ENCODE measurements at regions not wholly inside any gene's neighbourhood (a gene's known extent, or its start where the extent isn't known, plus 50 kb on each side); places are given as distances from the start of the nearest gene placed in this dataset.

GRCh38 chr18:73784853-73785252 lies 362.8 kb downstream of the FBXO15 start:
- DNase-seq, result no peak
- H3K36me3 ChIP-seq, result no peaks in the 10 kb centered on the region
- H3K27ac ChIP-seq, result no peak overlapping the region
- H3K27me3 ChIP-seq, result no peaks in the 10 kb centered on the region
- H3K4me3 ChIP-seq, result no peak overlapping the region
- H3K9me3 ChIP-seq (replicated peaks), result no peaks in the 10 kb centered on the region
- H3K4me1 ChIP-seq, result no peaks in the 10 kb centered on the region

DNA sequence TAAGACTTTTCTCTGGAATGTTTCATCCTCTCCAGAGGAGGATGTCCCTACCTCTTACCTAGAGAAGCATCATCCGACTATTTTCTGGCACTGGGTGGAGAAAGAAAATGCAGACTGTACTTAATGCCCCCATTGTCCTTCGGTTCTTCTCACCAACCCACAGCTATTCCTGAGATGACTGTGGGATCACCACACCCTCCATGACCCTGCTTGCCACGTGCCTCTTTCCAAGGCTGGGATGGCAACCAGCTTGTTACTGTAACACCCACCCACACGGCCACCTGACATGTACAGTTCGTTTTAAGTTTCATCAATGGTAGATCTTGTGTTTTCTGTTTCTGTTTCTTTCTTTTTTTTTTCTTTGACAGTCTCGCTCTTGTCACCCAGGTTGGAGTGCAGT lies 365.2 kb downstream of the FBXO15 start:
- no peaks in the 10 kb centered on the region for H3K27me3 ChIP-seq
- H3K9me3 ChIP-seq (replicated peaks), result no peaks in the 10 kb centered on the region
- H3K4me1 ChIP-seq, result no peaks in the 10 kb centered on the region
- H3K4me3 ChIP-seq, result no peak overlapping the region
- H3K36me3 ChIP-seq, result no peaks in the 10 kb centered on the region
- no peak for DNase-seq
- no peak overlapping the region for H3K27ac ChIP-seq

- Histone ChIP-seq H3K4me3 (no peak overlapping the region), H3K4me1 (no peaks in the 10 kb centered on the region), H3K27ac (no peak overlapping the region), H3K36me3 (no peaks in the 10 kb centered on the region), H3K9me3 (replicated peaks) (no peaks in the 10 kb centered on the region), H3K27me3 (no peaks in the 10 kb centered on the region)
- no peak for DNase-seq
Measured at GRCh38 chr18:73780218-73780617, 367.4 kb downstream of the FBXO15 start.

- Histone ChIP-seq H3K4me3 (no peak overlapping the region), H3K27me3 (no peaks in the 10 kb centered on the region), H3K27ac (no peak overlapping the region), H3K36me3 (no peaks in the 10 kb centered on the region), H3K4me1 (no peaks in the 10 kb centered on the region), H3K9me3 (replicated peaks) (no peaks in the 10 kb centered on the region)
- DNase-seq, result no peak
Measured at GRCh38 chr18:73778032-73778359, 369.6 kb downstream of the FBXO15 start.

GRCh38 chr18:73777356-73778031 lies 370.1 kb downstream of the FBXO15 start:
- Histone ChIP-seq H3K27ac (no peak overlapping the region), H3K36me3 (no peaks in the 10 kb centered on the region), H3K27me3 (no peaks in the 10 kb centered on the region), H3K4me3 (no peak overlapping the region), H3K9me3 (replicated peaks) (no peaks in the 10 kb centered on the region), H3K4me1 (no peaks in the 10 kb centered on the region)
- no peak for DNase-seq

GRCh38 chr18:73774811-73775509 lies 372.7 kb downstream of the FBXO15 start:
- Histone ChIP-seq H3K36me3 (no peaks in the 10 kb centered on the region), H3K27me3 (no peaks in the 10 kb centered on the region), H3K4me3 (no peak overlapping the region), H3K27ac (no peak overlapping the region), H3K4me1 (no peaks in the 10 kb centered on the region), H3K9me3 (replicated peaks) (no peaks in the 10 kb centered on the region)
- DNase-seq, result peak; percentile 46 to 62

DNA sequence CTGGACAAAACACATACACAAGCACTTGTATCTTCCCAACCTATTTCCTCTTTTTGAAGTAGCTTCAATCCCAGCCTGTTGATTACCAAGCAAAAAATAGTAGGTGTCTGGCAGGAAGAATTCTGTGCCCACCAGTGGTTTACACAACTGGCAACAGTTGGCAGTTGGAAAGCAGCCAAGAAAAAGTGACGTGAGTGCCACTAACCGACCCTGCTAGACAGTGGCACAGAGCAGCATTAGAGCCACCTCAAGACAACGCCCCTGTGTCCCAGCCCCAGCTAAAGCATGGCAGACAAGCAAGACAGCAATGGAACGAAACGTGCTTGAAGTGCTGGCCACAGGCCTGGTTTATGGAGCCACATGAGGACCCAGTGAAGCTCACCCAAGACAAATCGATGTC lies 379.6 kb downstream of the FBXO15 start:
- Histone ChIP-seq H3K27ac (no peak overlapping the region), H3K4me1 (no peaks in the 10 kb centered on the region), H3K4me3 (no peak overlapping the region), H3K9me3 (replicated peaks) (no peaks in the 10 kb centered on the region), H3K36me3 (no peaks in the 10 kb centered on the region), H3K27me3 (no peaks in the 10 kb centered on the region)
- DNase-seq, result no peak

GRCh38 chr18:73766910-73767515 lies 380.6 kb downstream of the FBXO15 start:
- H3K4me3 ChIP-seq, result no peak overlapping the region
- H3K36me3 ChIP-seq, result no peaks in the 10 kb centered on the region
- no peaks in the 10 kb centered on the region for H3K4me1 ChIP-seq
- no peak for DNase-seq
- no peak overlapping the region for H3K27ac ChIP-seq
- no peaks in the 10 kb centered on the region for H3K9me3 ChIP-seq (replicated peaks)
- no peaks in the 10 kb centered on the region for H3K27me3 ChIP-seq

- Histone ChIP-seq H3K4me1 (no peaks in the 10 kb centered on the region), H3K27ac (no peak overlapping the region), H3K27me3 (no peaks in the 10 kb centered on the region), H3K36me3 (no peaks in the 10 kb centered on the region), H3K4me3 (no peak overlapping the region), H3K9me3 (replicated peaks) (no peaks in the 10 kb centered on the region)
- no peak for DNase-seq
Measured at GRCh38 chr18:73758446-73758845, 389.2 kb downstream of the FBXO15 start.

- Histone ChIP-seq H3K9me3 (replicated peaks) (no peaks in the 10 kb centered on the region), H3K27me3 (no peaks in the 10 kb centered on the region), H3K4me3 (no peak overlapping the region), H3K4me1 (no peaks in the 10 kb centered on the region), H3K36me3 (no peaks in the 10 kb centered on the region), H3K27ac (no peak overlapping the region)
- no peak for DNase-seq
Measured at GRCh38 chr18:73756256-73757091, 391.2 kb downstream of the FBXO15 start.

DNA sequence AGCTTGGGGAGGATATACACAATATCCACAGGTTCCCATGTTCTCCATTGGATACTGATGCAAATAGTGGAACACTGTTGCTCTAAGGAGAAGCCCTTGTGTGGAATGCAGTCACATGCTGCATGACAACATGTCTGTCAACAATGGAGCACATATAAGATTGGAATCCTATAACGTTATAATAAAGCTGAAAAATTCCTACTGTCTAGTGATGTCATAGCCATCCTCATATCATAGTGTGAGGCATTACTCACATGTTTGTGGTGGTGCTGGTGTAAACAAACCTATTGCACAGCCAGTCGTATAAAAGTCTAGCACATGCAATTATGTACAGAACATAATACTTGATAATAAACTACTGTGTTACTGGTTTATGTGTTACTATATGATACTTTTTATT lies 394.7 kb downstream of the FBXO15 start:
- no peak overlapping the region for H3K4me3 ChIP-seq
- DNase-seq, result no peak
- no peaks in the 10 kb centered on the region for H3K4me1 ChIP-seq
- no peak overlapping the region for H3K27ac ChIP-seq
- H3K9me3 ChIP-seq (replicated peaks), result no peaks in the 10 kb centered on the region
- no peaks in the 10 kb centered on the region for H3K36me3 ChIP-seq
- no peaks in the 10 kb centered on the region for H3K27me3 ChIP-seq

DNA sequence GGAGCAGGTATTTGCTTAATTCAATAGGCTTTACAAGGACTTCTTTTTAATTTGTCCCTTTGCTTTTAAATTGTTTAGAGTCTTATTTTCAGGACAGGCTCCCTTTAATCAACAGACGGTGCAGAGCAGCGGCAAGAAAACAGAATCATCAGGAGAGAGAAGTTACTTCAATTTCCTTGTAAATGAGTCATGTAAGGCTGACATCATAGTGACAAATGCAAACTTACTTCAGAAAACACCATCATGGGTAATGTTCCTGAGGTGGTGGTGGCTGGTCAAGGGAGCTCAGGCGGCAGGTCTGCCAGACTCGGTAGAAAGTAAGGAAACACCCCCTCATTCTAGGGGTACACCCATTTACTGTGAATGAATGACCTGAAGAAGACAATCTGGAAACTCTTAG lies 395.1 kb downstream of the FBXO15 start:
- H3K4me1 ChIP-seq, result no peaks in the 10 kb centered on the region
- H3K27ac ChIP-seq, result no peak overlapping the region
- no peak for DNase-seq

DNA sequence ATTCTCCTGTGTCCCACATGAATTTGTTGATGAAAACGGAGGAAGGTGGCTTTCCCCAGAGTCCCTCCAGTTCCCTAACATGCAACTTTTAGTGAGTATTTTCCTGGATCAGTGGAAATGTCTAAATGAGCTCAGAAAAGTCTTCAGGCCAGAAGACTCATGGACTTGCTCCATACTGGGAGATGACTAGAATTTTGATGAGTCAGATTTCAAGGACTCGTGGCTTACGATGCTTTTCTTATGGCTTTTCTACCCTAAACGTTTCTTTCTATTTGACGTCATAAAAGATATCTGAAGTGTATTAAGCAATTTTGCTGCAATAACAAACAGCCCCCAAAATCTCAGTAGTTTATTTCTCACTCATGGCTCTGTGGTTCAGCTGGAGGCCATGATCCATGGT lies 397.6 kb downstream of the FBXO15 start:
- Histone ChIP-seq H3K27ac (no peak overlapping the region), H3K36me3 (no peaks in the 10 kb centered on the region), H3K9me3 (replicated peaks) (no peaks in the 10 kb centered on the region), H3K27me3 (no peaks in the 10 kb centered on the region), H3K4me1 (no peaks in the 10 kb centered on the region), H3K4me3 (no peak overlapping the region)
- DNase-seq, result no peak

More for the DNA sequence above, 395.1 kb downstream of the FBXO15 start:
- H3K27me3 ChIP-seq, result no peaks in the 10 kb centered on the region
- no peak overlapping the region for H3K4me3 ChIP-seq
- H3K9me3 ChIP-seq (replicated peaks), result no peaks in the 10 kb centered on the region
- H3K36me3 ChIP-seq, result no peaks in the 10 kb centered on the region

DNA sequence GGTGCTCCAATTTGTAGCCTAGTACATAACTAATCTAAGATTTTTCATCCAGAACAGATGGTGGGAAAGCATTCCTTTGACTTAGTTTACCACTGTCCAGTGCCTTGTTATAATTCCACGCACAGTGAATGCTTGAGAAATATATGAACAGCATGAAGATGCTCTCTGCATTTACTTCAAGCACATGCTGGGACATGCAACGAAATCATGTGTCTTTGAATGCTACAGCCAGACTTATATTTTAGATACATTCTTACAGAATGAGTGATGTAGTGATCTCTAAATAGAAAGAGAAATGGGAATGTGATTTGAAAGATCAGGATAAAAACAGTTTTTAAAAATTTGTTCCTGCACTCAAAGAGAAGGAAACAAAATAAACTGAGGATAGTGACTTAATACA lies 398.3 kb downstream of the FBXO15 start:
- DNase-seq, result no peak
- H3K27me3 ChIP-seq, result no peaks in the 10 kb centered on the region
- no peak overlapping the region for H3K4me3 ChIP-seq
- H3K4me1 ChIP-seq, result no peaks in the 10 kb centered on the region
- H3K9me3 ChIP-seq (replicated peaks), result no peaks in the 10 kb centered on the region
- H3K27ac ChIP-seq, result no peak overlapping the region
- H3K36me3 ChIP-seq, result no peaks in the 10 kb centered on the region

DNA sequence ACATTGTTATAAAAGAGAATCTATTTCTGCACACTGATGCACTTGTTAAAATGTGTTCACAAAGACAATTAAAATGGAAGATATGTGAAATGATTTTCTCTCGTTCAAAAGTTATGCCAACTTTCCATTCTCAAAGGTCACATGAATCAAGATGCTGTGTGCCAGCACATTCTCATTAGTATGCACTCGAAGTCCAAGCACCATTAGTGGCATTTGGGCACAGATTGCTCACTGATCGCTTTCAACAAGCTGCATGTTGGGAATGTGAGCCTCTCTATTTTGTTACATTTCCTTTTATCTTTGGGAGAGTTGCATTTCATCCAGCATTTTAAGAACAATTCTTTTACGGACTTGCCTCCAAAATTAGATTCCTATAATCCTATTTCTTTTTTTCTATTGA lies 398.9 kb downstream of the FBXO15 start:
- no peaks in the 10 kb centered on the region for H3K9me3 ChIP-seq (replicated peaks)
- no peaks in the 10 kb centered on the region for H3K27me3 ChIP-seq
- no peak overlapping the region for H3K4me3 ChIP-seq
- H3K36me3 ChIP-seq, result no peaks in the 10 kb centered on the region
- DNase-seq, result no peak
- no peak overlapping the region for H3K27ac ChIP-seq
- no peaks in the 10 kb centered on the region for H3K4me1 ChIP-seq

Measured in SJCRH30 (cell line).